Neural cell (in vitro differentiated cells): ENCODE measurements at regions not wholly inside any gene's neighbourhood (a gene's known extent, or its start where the extent isn't known, plus 50 kb on each side); places are given as distances from the start of the nearest gene placed in this dataset.

Source experiments
- CTCF ChIP-seq: fragments of 450-650 bp; IDR thresholded peaks from 2 replicates; pipeline ENCODE4 v1.5.1; 2014; ENCODE audit warnings: antibody characterized with exemption, mild to moderate bottlenecking, moderate library complexity; ENCODE audit not compliant: poor library complexity, severe bottlenecking
- EP300 ChIP-seq: fragments of 450-650 bp; conservative IDR thresholded peaks from 2 replicates; pipeline ENCODE4 v1.6.1; 2014; ENCODE audit warnings: antibody characterized with exemption, mild to moderate bottlenecking, moderate library complexity; ENCODE audit not compliant: poor library complexity, severe bottlenecking
- POLR2AphosphoS5 ChIP-seq: IDR thresholded peaks from 2 replicates; pipeline ENCODE4 v1.6.1; 2012

GRCh38 chr13:50459046-50459445 is 384.4 kb downstream of the DLEU7 start:
- TF ChIP-seq CTCF: no peak
- no peak for TF ChIP-seq EP300
- no peak for TF ChIP-seq POLR2AphosphoS5
